ENCODE measurements at regions not wholly inside any gene's neighbourhood (a gene's known extent, or its start where the extent isn't known, plus 50 kb on each side); places are given as distances from the start of the nearest gene placed in this dataset.

- no peak for TF ChIP-seq CTCF (IDR thresholded peaks at IDR 0.05)
- no peak for TF ChIP-seq POLR2AphosphoS5 (IDR thresholded peaks at IDR 0.05)
Observed at GRCh38 chr22:48186146-48186790, 1423.8 kb downstream of the TBC1D22A start.
